Smooth muscle cell (in vitro differentiated cells): ENCODE measurements at regions not wholly inside any gene's neighbourhood (a gene's known extent, or its start where the extent isn't known, plus 50 kb on each side); places are given as distances from the start of the nearest gene placed in this dataset.
A peak's percentile ranks its signal among the peaks of the same experiment; 100 is the strongest.

Experiments
- DNase-seq: peaks from one replicate; lab custom pipeline; 2025; ENCODE audit not compliant: unreplicated experiment; lab: John Stamatoyannopoulos, UW
- H2AFZ ChIP-seq: fragments of 200-600 bp; sonication (generic); 2 replicates; pipeline ENCODE4 v1.6.0; 2016; ENCODE audit warnings: antibody characterized with exemption, low read depth, mild to moderate bottlenecking
- H3F3A ChIP-seq: fragments of 200-600 bp; sonication (generic); 2 replicates; pipeline ENCODE4 v1.6.0; 2017; ENCODE audit warnings: antibody characterized with exemption, low read depth
- H3K27ac ChIP-seq: fragments of 200-600 bp; sonication (generic); 2 replicates; pipeline ENCODE4 v1.5.1; 2016; ENCODE audit warnings: low read depth, mild to moderate bottlenecking
- H3K27me3 ChIP-seq: fragments of 200-600 bp; sonication (generic); 2 replicates; pipeline ENCODE4 v1.6.1; 2016; ENCODE audit warnings: low read depth, mild to moderate bottlenecking
- H3K36me3 ChIP-seq: fragments of 200-600 bp; sonication (generic); 2 replicates; pipeline ENCODE4 v1.5.1; 2016; ENCODE audit warnings: low read depth
- H3K4me1 ChIP-seq: fragments of 200-600 bp; sonication (generic); 2 replicates; pipeline ENCODE4 v1.5.1; 2016; ENCODE audit warnings: low read depth
- H3K4me2 ChIP-seq: fragments of 200-600 bp; sonication (generic); 2 replicates; pipeline ENCODE4 v1.6.0; 2016; ENCODE audit warnings: mild to moderate bottlenecking
- H3K4me3 ChIP-seq: fragments of 200-600 bp; sonication (generic); 2 replicates; pipeline ENCODE4 v1.5.1; 2016; ENCODE audit warnings: mild to moderate bottlenecking
- H3K79me2 ChIP-seq: fragments of 200-600 bp; sonication (generic); 2 replicates; pipeline ENCODE4 v1.6.0; 2016; ENCODE audit warnings: low read depth, mild to moderate bottlenecking
- H3K9ac ChIP-seq: fragments of 200-600 bp; sonication (generic); 2 replicates; pipeline ENCODE4 v1.6.0; 2016; ENCODE audit warnings: low read depth
- H3K9me3 ChIP-seq: fragments of 200-600 bp; sonication (generic); replicated peaks from 2 replicates; pipeline ENCODE4 v1.5.1; 2016; ENCODE audit warnings: low read depth
- H4K20me1 ChIP-seq: fragments of 200-600 bp; sonication (generic); 2 replicates; pipeline ENCODE4 v1.6.0; 2016; ENCODE audit warnings: low read depth
- WGBS: methylation state at CpG from one replicate; pipeline ENCODE4 v1.1.7; 2016; ENCODE audit warnings: low lambda C conversion rate; 5-methylcytosine and 5-hydroxymethylcytosine counted together
- TF ChIP-seq, protein P1 (sequence below): fragments of 200-600 bp; sonication (generic); IDR thresholded peaks from 2 replicates; pipeline ENCODE4 v1.5.1; 2017; ENCODE audit warnings: borderline replicate concordance, mild to moderate bottlenecking, antibody characterized with exemption; ENCODE audit not compliant: insufficient read depth, poor library complexity, severe bottlenecking

DNA sequence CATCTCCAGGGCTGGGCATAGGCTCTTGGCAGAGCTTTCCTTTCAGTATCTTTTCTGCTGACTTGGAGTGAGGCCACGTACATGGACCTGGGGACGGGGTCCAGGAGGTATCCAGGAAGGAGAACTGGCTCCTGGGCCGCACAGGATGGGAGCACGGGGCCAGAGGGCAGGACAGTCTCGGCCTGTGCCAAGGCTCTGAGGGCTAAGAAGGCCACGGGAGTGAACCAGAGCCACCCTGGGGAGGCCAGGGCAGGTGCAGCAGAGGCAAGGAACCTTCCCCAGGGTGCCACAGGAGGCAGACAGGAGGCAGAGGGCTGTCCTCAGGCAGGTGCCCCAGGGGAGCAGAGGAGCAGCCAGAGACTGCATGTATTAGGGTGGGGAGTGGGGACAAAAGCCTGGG, 50.3 kb downstream of the PLXNA1 start:
- WGBS = 100% methylated on average over 6 of the region's 6 CpGs
- H3K79me2 ChIP-seq = no peaks in the 10 kb centered on the region
- H3F3A ChIP-seq = no peaks in the 10 kb centered on the region
- no peaks in the 10 kb centered on the region for H4K20me1 ChIP-seq
- no peaks in the 10 kb centered on the region for H3K4me1 ChIP-seq
- no peaks in the 10 kb centered on the region for H3K27me3 ChIP-seq
- TF ChIP-seq, protein P1, sequence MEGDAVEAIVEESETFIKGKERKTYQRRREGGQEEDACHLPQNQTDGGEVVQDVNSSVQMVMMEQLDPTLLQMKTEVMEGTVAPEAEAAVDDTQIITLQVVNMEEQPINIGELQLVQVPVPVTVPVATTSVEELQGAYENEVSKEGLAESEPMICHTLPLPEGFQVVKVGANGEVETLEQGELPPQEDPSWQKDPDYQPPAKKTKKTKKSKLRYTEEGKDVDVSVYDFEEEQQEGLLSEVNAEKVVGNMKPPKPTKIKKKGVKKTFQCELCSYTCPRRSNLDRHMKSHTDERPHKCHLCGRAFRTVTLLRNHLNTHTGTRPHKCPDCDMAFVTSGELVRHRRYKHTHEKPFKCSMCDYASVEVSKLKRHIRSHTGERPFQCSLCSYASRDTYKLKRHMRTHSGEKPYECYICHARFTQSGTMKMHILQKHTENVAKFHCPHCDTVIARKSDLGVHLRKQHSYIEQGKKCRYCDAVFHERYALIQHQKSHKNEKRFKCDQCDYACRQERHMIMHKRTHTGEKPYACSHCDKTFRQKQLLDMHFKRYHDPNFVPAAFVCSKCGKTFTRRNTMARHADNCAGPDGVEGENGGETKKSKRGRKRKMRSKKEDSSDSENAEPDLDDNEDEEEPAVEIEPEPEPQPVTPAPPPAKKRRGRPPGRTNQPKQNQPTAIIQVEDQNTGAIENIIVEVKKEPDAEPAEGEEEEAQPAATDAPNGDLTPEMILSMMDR = no peak
- no peaks in the 10 kb centered on the region for H3K36me3 ChIP-seq
- H3K9me3 ChIP-seq = no peaks in the 10 kb centered on the region
- H3K27ac ChIP-seq = no peak overlapping the region
- no peak overlapping the region for H3K4me2 ChIP-seq
- H2AFZ ChIP-seq = no peak overlapping the region
- no peak for DNase-seq
- no peak overlapping the region for H3K4me3 ChIP-seq
- H3K9ac ChIP-seq = no peak overlapping the region

DNA sequence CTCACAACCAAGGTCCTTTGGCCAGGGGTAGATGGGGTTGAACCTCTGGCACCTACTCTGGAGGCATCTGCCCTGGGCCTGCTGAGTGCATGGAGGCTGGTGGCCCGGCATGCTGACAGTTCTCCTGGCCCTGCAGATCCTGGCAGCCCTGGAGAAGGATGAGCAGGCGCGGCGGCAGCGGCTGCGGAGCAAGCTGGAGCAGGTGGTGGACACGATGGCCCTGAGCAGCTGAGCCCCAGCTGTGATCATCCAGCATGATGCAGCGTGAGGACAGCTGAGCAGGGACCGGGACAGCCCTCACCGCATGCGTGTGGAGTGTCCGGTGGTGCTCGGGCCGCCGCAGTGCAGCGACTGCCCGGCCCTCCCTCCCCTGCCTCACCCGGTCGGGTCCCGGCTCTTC, 50.9 kb downstream of the PLXNA1 start:
- no peaks in the 10 kb centered on the region for H3K4me1 ChIP-seq
- H3K27ac ChIP-seq = no peak overlapping the region
- H3F3A ChIP-seq = no peaks in the 10 kb centered on the region
- H3K36me3 ChIP-seq = no peaks in the 10 kb centered on the region
- no peak overlapping the region for H3K9ac ChIP-seq
- no peak overlapping the region for H2AFZ ChIP-seq
- no peak overlapping the region for H3K4me2 ChIP-seq
- no peaks in the 10 kb centered on the region for H3K27me3 ChIP-seq
- H3K4me3 ChIP-seq = no peak overlapping the region
- TF ChIP-seq, protein P1 = no peak
- no peaks in the 10 kb centered on the region for H3K9me3 ChIP-seq
- no peak for DNase-seq
- H4K20me1 ChIP-seq = no peaks in the 10 kb centered on the region
- H3K79me2 ChIP-seq = no peaks in the 10 kb centered on the region
- WGBS = 97% methylated on average over 18 of the region's 20 CpGs

DNA sequence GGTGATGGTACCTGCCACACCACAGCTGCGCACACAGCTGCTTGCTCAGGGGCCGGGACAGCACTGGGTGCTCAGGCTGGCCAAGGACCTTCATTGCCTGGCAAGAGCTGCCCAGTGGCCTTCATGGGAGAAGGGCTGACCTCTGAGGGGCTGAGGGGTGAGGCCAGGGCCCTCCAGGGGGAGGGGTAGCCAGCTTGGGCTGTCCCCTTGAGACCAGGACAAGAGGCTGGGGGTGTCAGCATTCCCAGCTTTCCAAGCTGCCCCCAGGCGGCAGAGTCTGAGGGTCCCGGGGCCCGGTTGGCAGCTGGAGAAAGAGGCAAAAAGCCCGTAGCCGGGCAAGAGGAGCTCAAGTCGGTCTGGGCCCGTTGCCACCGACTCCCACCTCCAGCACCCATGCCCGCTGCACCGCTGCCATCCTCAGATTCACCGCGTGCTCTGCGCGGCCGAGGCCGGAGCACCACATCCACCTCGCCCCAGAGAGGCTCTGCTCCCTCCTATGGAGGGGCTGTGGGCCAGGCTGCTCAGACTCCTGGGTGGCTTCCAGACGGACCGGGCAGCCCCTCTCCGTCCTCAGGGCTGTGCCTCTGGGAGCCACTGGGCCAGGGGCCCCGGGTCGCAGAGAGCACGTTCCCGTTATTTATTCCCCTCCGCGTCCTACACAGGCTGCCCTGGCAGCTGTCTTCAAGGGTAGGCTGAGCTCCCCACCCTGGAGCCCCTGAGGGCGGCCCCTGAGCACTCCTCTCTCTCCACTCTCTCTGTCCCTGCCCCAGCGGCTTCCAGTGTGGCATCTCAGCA, 51.5 kb downstream of the PLXNA1 start:
- Histone ChIP-seq H3K27ac (peak overlapping the region; percentile 11), H3K4me1 (no peaks in the 10 kb centered on the region), H3K4me3 (no peak overlapping the region), H3K9me3 (no peaks in the 10 kb centered on the region), H3K36me3 (no peaks in the 10 kb centered on the region), H3K27me3 (no peaks in the 10 kb centered on the region), H4K20me1 (no peaks in the 10 kb centered on the region), H3F3A (no peaks in the 10 kb centered on the region), H3K79me2 (no peaks in the 10 kb centered on the region), H3K9ac (no peak overlapping the region), H3K4me2 (no peak overlapping the region), H2AFZ (no peak overlapping the region)
- TF ChIP-seq, protein P1 = no peak
- WGBS = 96% methylated on average over 29 of the region's 30 CpGs
- DNase-seq = no peak

DNA sequence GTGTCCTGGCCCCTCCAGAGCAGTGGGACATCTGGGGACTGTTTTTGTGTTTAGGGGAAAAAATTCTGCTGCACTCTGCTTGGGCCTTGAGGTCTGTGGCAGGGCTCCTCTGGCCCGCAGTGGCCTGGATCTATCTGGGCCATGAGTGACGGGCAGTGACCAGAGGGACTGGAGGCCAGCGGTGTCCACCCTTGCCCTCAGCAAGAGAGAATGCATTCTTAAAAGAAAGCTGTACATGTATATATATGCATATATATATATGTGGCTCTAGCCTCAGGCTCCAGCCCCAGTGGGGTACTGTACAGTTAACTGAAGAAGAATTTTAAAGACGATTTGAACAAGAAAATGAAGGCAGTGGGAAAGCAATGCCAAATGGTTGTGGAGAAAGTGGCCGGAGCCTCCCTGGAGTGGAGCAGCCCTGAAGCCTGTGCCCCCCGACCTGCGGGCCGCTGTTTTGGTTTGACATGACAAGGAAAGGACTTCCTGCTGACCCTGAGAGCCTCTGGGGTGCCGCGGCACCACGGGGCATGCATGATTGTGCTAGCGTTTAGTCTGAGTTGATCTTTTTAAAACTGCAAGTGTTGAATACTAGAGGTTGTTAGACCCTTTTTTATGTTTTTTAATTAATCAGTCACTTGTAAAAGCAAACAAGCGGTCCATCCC, 52.2 kb downstream of the PLXNA1 start:
- H3K4me2 ChIP-seq = no peak overlapping the region
- TF ChIP-seq, protein P1 = no peak

More for the DNA sequence above, 52.2 kb downstream of the PLXNA1 start:
- Histone ChIP-seq H3F3A (no peaks in the 10 kb centered on the region), H3K9me3 (no peaks in the 10 kb centered on the region), H3K4me3 (no peak overlapping the region), H4K20me1 (no peaks in the 10 kb centered on the region), H3K36me3 (no peaks in the 10 kb centered on the region), H3K9ac (no peak overlapping the region), H3K79me2 (no peaks in the 10 kb centered on the region), H3K27me3 (no peaks in the 10 kb centered on the region), H3K27ac (peak overlapping the region; percentile 11), H2AFZ (no peak overlapping the region), H3K4me1 (no peaks in the 10 kb centered on the region)
- 96% methylated on average over 13 of the region's 13 CpGs for WGBS
- DNase-seq = no peak
